ENCODE measurements at regions not wholly inside any gene's neighbourhood (a gene's known extent, or its start where the extent isn't known, plus 50 kb on each side); places are given as distances from the start of the nearest gene placed in this dataset.
"Not testable (repeated sequence)": the region's sequence is repeated elsewhere in the genome, so short reads cannot be mapped to it uniquely, and the experiment has no call there.

GRCh38 chr17:33680472-33680871 lies 387.4 kb upstream of the ASIC2 start:
- DNase-seq (ENCODE audit: low read depth in 2 of 3, low spot score in 1 of 3) = no peak

- DNase-seq (ENCODE audit: low read depth in 2 of 3, low spot score in 1 of 3) = no peak
Observed at GRCh38 chr17:33682599-33682998, 389.5 kb upstream of the ASIC2 start.

GRCh38 chr17:33684735-33685134 lies 391.6 kb upstream of the ASIC2 start:
- no peak for DNase-seq (ENCODE audit: low read depth in 2 of 3, low spot score in 1 of 3)

- peak in 1 of 3 donors; percentile 19 for DNase-seq (ENCODE audit: low read depth in 2 of 3, low spot score in 1 of 3)
Observed at GRCh38 chr17:33686171-33686570, 393.1 kb upstream of the ASIC2 start.

GRCh38 chr17:33687831-33688230 lies 394.7 kb upstream of the ASIC2 start:
- no peak for DNase-seq (ENCODE audit: low read depth in 2 of 3, low spot score in 1 of 3)

DNA sequence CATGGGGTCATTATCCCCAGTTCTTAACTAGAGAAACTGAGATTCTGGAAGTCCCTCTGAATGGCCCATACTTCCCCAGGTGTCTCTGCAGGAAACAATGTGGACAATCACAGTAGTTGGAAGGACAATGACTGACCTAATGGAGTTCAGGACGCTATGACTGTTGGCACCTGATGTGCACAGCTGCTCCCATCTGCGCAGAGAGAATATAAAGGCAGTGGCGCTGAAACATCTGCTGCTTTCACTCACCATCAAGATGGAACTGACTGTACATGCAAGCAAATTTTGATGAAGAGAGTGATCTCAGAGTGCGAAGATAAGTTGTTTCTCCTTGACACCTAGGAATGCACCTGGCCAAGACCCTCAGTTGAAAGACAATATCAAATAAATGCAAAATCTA lies 395.7 kb upstream of the ASIC2 start:
- no peak for DNase-seq (ENCODE audit: low read depth in 2 of 3, low spot score in 1 of 3)

DNA sequence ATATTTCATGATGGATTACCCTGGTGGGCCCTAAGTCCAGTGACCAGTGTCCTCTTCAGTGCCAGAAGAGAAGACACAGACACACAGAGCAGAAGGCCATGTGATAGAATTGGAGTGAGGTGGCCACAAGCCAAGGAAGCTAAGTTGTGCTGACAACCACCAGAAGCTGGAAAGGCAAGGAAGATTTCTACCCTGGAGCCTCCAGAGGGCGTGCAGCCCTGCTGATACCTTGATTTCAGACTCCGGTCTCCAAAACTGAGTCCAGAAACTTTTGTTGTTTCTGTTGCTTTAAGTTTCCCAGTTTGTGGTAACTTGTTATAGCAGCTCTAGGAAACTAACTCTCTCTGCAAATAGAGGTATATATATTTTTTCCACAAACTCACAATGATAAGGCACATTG lies 396.6 kb upstream of the ASIC2 start:
- no peak for DNase-seq (ENCODE audit: low read depth in 2 of 3, low spot score in 1 of 3)

- DNase-seq (ENCODE audit: low read depth in 2 of 3, low spot score in 1 of 3) = no peak
Observed at GRCh38 chr17:33695431-33695830, 402.3 kb upstream of the ASIC2 start.

DNA sequence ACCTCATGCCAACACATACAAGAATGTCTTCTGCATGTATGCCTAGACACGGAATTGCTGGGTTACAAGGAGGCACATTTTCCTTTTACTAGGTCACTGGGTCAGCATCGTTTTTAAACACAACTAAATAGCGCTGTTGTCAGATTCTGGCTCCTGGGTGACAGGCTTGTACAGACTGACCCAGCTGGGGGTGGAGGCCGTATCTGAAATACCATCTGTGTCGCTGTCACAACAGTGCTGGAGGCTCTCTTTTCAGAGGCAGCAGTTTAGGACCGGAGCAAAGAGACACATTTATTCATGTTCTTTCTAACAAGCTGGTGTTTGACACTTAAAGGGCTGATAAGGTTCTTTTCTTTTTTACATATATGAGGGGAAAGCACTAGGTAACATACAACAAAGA lies 403.0 kb upstream of the ASIC2 start:
- no peak for DNase-seq (ENCODE audit: low read depth in 2 of 3, low spot score in 1 of 3)

- DNase-seq (ENCODE audit: low read depth in 2 of 3, low spot score in 1 of 3) = no peak
Observed at GRCh38 chr17:33697557-33697956, 404.5 kb upstream of the ASIC2 start.

- no peak for DNase-seq (ENCODE audit: low read depth in 2 of 3, low spot score in 1 of 3)
Observed at GRCh38 chr17:33701910-33702309, 408.8 kb upstream of the ASIC2 start.

- DNase-seq (ENCODE audit: low read depth in 2 of 3, low spot score in 1 of 3) = no peak
Observed at GRCh38 chr17:33704856-33705255, 411.8 kb upstream of the ASIC2 start.

- no peak for DNase-seq (ENCODE audit: low read depth in 2 of 3, low spot score in 1 of 3)
Observed at GRCh38 chr17:33709881-33710280, 416.8 kb upstream of the ASIC2 start.

DNA sequence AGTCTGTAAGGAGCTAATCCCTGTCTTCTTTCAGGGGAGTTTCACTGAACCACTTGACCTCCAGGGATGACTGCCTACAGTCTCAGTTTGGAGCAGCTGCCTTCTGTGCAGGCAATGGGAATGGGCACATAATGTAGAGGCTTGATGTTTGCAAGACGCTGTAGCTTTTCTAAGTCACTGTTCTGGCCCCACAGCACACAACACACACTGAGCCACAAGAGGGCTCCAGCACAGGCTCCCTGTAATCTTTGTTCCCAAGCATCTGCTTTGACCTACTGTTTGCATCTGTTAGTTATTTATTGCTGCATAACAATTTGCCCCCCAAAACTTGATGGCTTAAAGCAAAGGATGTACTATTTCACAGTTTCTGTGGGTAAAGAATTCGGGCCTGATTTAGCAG lies 419.0 kb upstream of the ASIC2 start:
- no peak for DNase-seq (ENCODE audit: low read depth in 2 of 3, low spot score in 1 of 3)

DNA sequence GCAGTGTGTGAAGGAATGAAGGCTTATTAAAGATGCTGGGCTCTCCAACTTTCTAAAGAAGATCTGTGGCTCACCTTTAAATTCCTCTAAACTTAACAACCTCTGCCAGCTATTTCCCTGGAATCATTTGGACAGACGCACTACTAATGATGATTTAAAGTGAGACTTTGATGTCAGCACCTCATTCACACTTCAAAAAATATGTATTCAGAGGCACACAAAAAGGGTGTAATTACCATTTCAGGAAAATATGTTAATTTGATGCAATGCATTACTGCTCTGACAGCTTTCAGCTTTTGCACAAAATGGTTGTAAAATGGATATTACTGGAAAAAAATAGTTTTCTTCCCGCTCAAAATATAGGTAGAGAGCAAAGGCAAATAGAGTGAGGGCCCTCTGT lies 423.9 kb upstream of the ASIC2 start:
- DNase-seq (ENCODE audit: low read depth in 2 of 3, low spot score in 1 of 3) = no peak

DNA sequence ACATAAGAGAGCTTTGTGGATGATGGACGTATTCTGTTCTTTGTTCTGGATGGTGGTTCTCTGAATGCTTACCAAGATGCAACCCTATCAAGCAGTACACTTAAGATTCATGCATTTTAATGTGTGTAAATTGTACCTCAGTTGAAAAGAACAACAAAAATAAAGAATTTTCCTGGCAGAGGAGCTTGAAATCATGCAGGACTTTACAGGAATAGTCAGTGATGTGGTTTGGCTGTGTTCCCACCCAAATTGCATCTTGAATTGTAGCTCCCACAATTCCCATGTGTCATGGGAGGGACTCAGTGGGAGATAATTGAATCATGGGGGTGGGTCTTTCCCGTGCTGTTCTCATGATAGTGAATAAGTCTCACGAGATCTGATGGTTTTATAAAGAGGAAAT lies 430.6 kb upstream of the ASIC2 start:
- not testable (repeated sequence) for DNase-seq (ENCODE audit: low read depth in 2 of 3, low spot score in 1 of 3)

- DNase-seq (ENCODE audit: low read depth in 2 of 3, low spot score in 1 of 3) = peak in 2 of 3 donors; percentile 3 to 15
Observed at GRCh38 chr17:33725675-33726271, 432.7 kb upstream of the ASIC2 start.

DNA sequence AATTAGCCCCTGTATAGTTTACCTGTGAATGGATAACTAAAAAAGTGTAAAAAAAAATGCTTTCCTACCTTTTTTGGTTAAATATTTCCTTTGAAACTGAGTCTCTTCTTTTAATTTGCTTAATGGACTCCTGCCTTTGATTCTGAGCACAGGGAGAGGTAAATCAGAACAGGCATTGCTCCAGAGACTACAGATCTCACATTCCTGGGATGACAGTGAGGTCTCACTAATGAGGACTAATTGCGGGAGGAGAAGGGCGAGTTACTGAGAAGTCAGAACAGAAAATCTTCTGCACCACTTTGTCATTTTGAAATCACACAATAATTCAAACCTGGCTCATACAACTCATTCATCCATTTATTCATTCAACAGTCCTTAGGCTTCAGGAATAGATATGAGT lies 437.0 kb upstream of the ASIC2 start:
- no peak for DNase-seq (ENCODE audit: low read depth in 2 of 3, low spot score in 1 of 3)

DNA sequence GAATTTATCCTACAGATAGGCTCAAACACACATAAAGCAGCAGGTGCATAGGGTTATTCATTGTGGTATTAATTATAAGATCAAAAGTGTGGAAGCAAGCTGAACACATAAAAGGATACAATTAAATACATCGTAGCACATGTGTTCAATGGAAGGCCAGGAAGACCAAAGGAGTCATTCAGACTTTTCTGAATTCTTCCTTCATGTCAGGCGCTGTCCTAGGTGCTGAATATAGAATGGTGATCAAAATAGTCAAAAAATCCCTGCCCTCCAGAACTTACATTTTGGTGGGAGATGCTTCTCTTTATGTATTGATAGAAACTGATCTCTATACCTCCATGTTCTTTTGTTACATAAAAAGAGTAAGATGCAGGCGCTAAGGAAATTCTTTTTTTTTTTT lies 439.0 kb upstream of the ASIC2 start:
- DNase-seq (ENCODE audit: low read depth in 2 of 3, low spot score in 1 of 3) = no peak

GRCh38 chr17:33739714-33740113 lies 446.6 kb upstream of the ASIC2 start:
- no peak for DNase-seq (ENCODE audit: low read depth in 2 of 3, low spot score in 1 of 3)

DNA sequence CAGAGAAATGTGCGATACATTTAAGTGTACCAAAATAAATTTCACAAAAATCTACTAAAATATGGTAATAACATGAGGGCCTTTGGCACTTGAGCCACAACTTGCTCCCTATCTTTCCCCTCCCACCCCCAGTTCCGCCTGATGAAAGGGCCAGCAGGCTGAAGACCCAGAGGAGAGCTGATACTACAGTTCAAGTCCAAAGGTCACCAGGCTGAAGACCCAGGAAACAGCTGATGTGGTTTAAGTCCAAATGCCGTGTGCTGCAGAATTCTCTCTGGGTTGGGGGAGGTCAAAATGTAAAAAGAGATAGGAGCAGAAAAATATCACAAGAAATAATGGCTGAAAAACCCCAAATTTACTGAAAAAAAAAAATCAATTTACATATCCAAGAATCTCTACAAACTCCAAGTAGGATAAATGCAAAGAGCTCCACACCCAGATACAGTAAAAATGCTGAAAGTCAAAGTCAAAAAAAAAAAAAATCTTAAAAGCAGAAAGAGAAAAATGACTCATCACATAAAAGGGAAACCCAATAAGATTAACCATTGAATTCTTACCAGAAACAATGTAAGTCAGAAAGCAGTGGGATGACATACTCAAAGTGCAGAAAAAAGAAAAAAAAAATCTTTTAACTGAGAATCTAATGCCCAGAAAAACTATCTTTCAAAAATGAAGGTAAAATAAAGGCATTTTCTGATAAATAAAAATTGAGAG lies 452.1 kb upstream of the ASIC2 start:
- no peak for DNase-seq (ENCODE audit: low read depth in 2 of 3, low spot score in 1 of 3)

DNA sequence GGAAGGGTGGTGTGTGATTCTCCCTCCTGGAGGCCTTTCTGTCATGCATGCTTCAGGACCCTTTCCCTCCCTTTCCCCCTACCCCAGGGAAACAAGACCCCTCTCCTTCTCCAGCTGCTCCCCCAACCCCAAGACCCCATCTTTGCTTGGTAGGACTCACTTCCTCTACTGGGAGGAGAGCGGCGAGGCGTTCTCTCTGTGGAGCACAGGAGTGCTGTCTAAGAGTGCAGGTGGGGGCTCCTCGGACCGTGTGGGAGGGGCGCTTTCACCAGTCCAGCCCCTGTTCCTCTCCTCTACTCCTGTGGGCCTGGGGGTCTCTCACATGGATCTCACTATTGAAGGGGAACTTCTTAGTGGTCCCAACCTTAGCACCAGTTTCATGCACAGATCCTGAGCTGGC lies 456.1 kb upstream of the ASIC2 start:
- DNase-seq (ENCODE audit: low read depth in 2 of 3, low spot score in 1 of 3) = no peak
